HCT116 (cell line): ENCODE measurements at regions not wholly inside any gene's neighbourhood (a gene's known extent, or its start where the extent isn't known, plus 50 kb on each side); places are given as distances from the start of the nearest gene placed in this dataset.

Experiments
- ATAC-seq: fragments of 200-7000 bp; cut with Tn5 transposase; 2 replicates; pipeline ENCODE4 v1.9.1; 2020; ENCODE audit warnings: mild to moderate bottlenecking, moderate library complexity
- BruUV-seq: library from RNA; stranded (reverse); fragments of 400-500 nt; replicated peaks from 2 replicates; lab custom pipeline; 2021; lab: Mats Ljungman, UMichigan
- CTCF ChIA-PET: fragments of 300-600 bp; sonication (Branson Sonifier 250); formaldehyde crosslinking; loops from one replicate; lab custom pipeline; 2021; ENCODE audit warnings: antibody characterized with exemption; lab: Charles Lee
- POLR2A ChIA-PET: fragments of 300-600, 350-600 bp; sonication (Branson Sonifier 250); formaldehyde crosslinking; loops from one replicate; lab custom pipeline; 2021; ENCODE audit warnings: antibody characterized with exemption; lab: Charles Lee
- RAD21 ChIA-PET, 2 experiments: fragments of 300-600 bp; sonication (Branson Sonifier 250); formaldehyde crosslinking; loops; one replicate each; lab custom pipeline; 2023; ENCODE audit warnings: low total read pairs in 2 of 2; ENCODE audit not compliant: uncharacterized antibody in 2 of 2, unreplicated experiment in 2 of 2, low non-redundant PET in 1 of 2; lab: Charles Lee
- DNase-seq: peaks from one replicate; pipeline ENCODE4 v3.0.0-alpha.2; 2010; ENCODE audit warnings: low read depth, low spot score
- H2AFZ ChIP-seq: fragments of 200-600 bp; shearing (Covaris generic), sonication (generic); 2 replicates; pipeline ENCODE4 v1.6.1; 2017; ENCODE audit warnings: low read depth, mixed run types, mixed read lengths, antibody characterized with exemption, low read length; ENCODE audit not compliant: poor library complexity, severe bottlenecking
- H3K27ac ChIP-seq: 2 replicates; pipeline ENCODE4 v1.5.1; 2012; ENCODE audit warnings: low read depth, low read length
- H3K27me3 ChIP-seq: fragments of 200-600 bp; sonication (generic); 2 replicates; pipeline ENCODE4 v1.6.1; 2016; ENCODE audit warnings: mixed run types, low read length, mixed read lengths; ENCODE audit not compliant: insufficient read depth
- H3K36me3 ChIP-seq, 2 experiments: fragments of 200-500 bp in 1 of 2; fragments of 200-600 bp in 1 of 2; sonication (Bioruptor generic) in 1 of 2; sonication (generic) in 1 of 2; 2 replicates each; pipeline versions ENCODE4 v1.5.1 to v1.6.1; 2014 to 2016; ENCODE audit warnings: low read length in 2 of 2, inconsistent platforms in 1 of 2, mixed read lengths in 1 of 2, mixed run types in 1 of 2; ENCODE audit not compliant: insufficient read depth in 2 of 2, control insufficient read depth in 1 of 2
- H3K4me1 ChIP-seq, 2 experiments: fragments of 200-600 bp in 1 of 2; sonication (generic) in 1 of 2; 2 replicates each; pipeline versions ENCODE4 v1.5.1 to v1.6.1; 2012 to 2017; ENCODE audit warnings: low read length in 2 of 2, inconsistent platforms in 1 of 2, mild to moderate bottlenecking in 1 of 2, mixed read lengths in 1 of 2, mixed run types in 1 of 2, moderate library complexity in 1 of 2; ENCODE audit not compliant: insufficient read depth in 2 of 2, control insufficient read depth in 1 of 2
- H3K4me2 ChIP-seq: fragments of 200-600 bp; sonication (generic); 2 replicates; pipeline ENCODE4 v1.6.1; 2017; ENCODE audit warnings: mixed run types, low read length, mixed read lengths
- H3K4me3 ChIP-seq, 2 experiments: fragments of 200-600 bp in 1 of 2; sonication (generic) in 1 of 2; replicated peaks in 1 of 2; 2 replicates each; pipeline ENCODE4 v1.5.1; 2011 to 2016; ENCODE audit warnings: low read length in 2 of 2, control low read depth in 1 of 2, low read depth in 1 of 2, mild to moderate bottlenecking in 1 of 2, mixed read lengths in 1 of 2, mixed run types in 1 of 2
- H3K79me2 ChIP-seq: fragments of 200-600 bp; sonication (generic); 2 replicates; pipeline ENCODE4 v1.6.1; 2017; ENCODE audit warnings: mild to moderate bottlenecking, mixed run types, low read length, moderate library complexity, mixed read lengths; ENCODE audit not compliant: insufficient read depth
- H3K9ac ChIP-seq: fragments of 200-600 bp; sonication (generic); 2 replicates; pipeline ENCODE4 v1.6.1; 2016; ENCODE audit warnings: low read length, mixed read lengths
- H3K9me2 ChIP-seq: fragments of 200-600 bp; sonication (generic), shearing (Covaris generic); 2 replicates; pipeline ENCODE4 v1.6.1; 2017; ENCODE audit warnings: mixed run types, mild to moderate bottlenecking, moderate library complexity; ENCODE audit not compliant: insufficient read depth
- H3K9me3 ChIP-seq, 2 experiments: fragments of 200-500 bp in 1 of 2; fragments of 200-600 bp in 1 of 2; sonication (Bioruptor generic) in 1 of 2; sonication (generic) in 1 of 2; 2 replicates each; pipeline ENCODE4 v1.6.1; 2014 to 2017; ENCODE audit warnings: low read length in 2 of 2, mixed read lengths in 2 of 2, inconsistent platforms in 1 of 2, low read depth in 1 of 2, mild to moderate bottlenecking in 1 of 2, mixed run types in 1 of 2, moderate library complexity in 1 of 2; ENCODE audit not compliant: control insufficient read depth in 1 of 2, insufficient read depth in 1 of 2
- H4K20me1 ChIP-seq: fragments of 200-600 bp; sonication (generic), shearing (Covaris generic); 2 replicates; pipeline ENCODE4 v1.6.1; 2017; ENCODE audit warnings: mixed run types, mild to moderate bottlenecking, moderate library complexity; ENCODE audit not compliant: insufficient read depth
- EGR1 ChIP-seq: IDR thresholded peaks from 2 replicates; pipeline ENCODE4 v1.6.1; 2012; ENCODE audit warnings: low read depth
- RAD21 ChIP-seq: IDR thresholded peaks from 2 replicates; pipeline ENCODE4 v1.6.1; 2012; ENCODE audit warnings: low read depth, mild to moderate bottlenecking
- SIN3A ChIP-seq: IDR thresholded peaks from 2 replicates; pipeline ENCODE4 v1.6.1; 2012; ENCODE audit warnings: low read depth
- SRF ChIP-seq: IDR thresholded peaks from 2 replicates; pipeline ENCODE4 v1.6.1; 2012; ENCODE audit warnings: low read depth
- YY1 ChIP-seq: IDR thresholded peaks from 2 replicates; pipeline ENCODE4 v1.6.1; 2011; ENCODE audit warnings: low read length, low read depth, moderate library complexity, mild to moderate bottlenecking; ENCODE audit not compliant: insufficient replicate concordance; ENCODE audit errors: extremely low read depth
- intact Hi-C: fragments of 100-400 bp; cut with micrococcal nuclease; formaldehyde crosslinking; loops from 2 replicates; pipeline ENCODE4 v1.10.0; 2022
- TF ChIP-seq, protein P1 (sequence below): IDR thresholded peaks from 2 replicates; pipeline ENCODE4 v1.6.1; 2012; ENCODE audit warnings: low read depth

GRCh38 chr5:135671052-135671705 is 92.4 kb upstream of the CXCL14 start:
- Histone ChIP-seq H3K9ac (no peak overlapping the region), H2AFZ (no peak overlapping the region)
- POLR2A ChIA-PET = no interaction called here
- TF ChIP-seq EGR1 (no peak), SIN3A (no peak), YY1 (no peak), RAD21 (no peak), SRF (no peak)
- TF ChIP-seq, protein P1, sequence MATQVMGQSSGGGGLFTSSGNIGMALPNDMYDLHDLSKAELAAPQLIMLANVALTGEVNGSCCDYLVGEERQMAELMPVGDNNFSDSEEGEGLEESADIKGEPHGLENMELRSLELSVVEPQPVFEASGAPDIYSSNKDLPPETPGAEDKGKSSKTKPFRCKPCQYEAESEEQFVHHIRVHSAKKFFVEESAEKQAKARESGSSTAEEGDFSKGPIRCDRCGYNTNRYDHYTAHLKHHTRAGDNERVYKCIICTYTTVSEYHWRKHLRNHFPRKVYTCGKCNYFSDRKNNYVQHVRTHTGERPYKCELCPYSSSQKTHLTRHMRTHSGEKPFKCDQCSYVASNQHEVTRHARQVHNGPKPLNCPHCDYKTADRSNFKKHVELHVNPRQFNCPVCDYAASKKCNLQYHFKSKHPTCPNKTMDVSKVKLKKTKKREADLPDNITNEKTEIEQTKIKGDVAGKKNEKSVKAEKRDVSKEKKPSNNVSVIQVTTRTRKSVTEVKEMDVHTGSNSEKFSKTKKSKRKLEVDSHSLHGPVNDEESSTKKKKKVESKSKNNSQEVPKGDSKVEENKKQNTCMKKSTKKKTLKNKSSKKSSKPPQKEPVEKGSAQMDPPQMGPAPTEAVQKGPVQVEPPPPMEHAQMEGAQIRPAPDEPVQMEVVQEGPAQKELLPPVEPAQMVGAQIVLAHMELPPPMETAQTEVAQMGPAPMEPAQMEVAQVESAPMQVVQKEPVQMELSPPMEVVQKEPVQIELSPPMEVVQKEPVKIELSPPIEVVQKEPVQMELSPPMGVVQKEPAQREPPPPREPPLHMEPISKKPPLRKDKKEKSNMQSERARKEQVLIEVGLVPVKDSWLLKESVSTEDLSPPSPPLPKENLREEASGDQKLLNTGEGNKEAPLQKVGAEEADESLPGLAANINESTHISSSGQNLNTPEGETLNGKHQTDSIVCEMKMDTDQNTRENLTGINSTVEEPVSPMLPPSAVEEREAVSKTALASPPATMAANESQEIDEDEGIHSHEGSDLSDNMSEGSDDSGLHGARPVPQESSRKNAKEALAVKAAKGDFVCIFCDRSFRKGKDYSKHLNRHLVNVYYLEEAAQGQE = no peak
- TF ChIP-seq, all 23 proteins: peak for 0
- no peaks in the 10 kb centered on the region for H4K20me1 ChIP-seq
- H3K9me3 ChIP-seq = no peaks in the 10 kb centered on the region
- H3K4me2 ChIP-seq = no peak overlapping the region
- CTCF ChIA-PET = no interaction called here
- H3K27me3 ChIP-seq = 0 out of 2 replicates have a peak, but pooled peaks cover 10% of the 10 kb centered on the region
- H3K4me3 ChIP-seq = no peak overlapping the region
- no peak for DNase-seq
- H3K79me2 ChIP-seq = no peaks in the 10 kb centered on the region
- RAD21 ChIA-PET = no interaction called here
- BruUV-seq = no TSS peak
- H3K36me3 ChIP-seq = no peaks in the 10 kb centered on the region
- ATAC-seq = no peak
- H3K27ac ChIP-seq = no peak overlapping the region
- H3K4me1 ChIP-seq = no peaks in the 10 kb centered on the region
- H3K9me2 ChIP-seq = no peaks in the 10 kb centered on the region
- intact Hi-C loops = no loop called here
